Astrocyte (in vitro differentiated cells and primary cell): ENCODE measurements at regions not wholly inside any gene's neighbourhood (a gene's known extent, or its start where the extent isn't known, plus 50 kb on each side); places are given as distances from the start of the nearest gene placed in this dataset.
A peak's percentile ranks its signal among the peaks of the same experiment; 100 is the strongest.

ENCODE experiments used
- DNase-seq: peaks from one replicate; pipeline ENCODE4 v3.0.0-alpha.2; 2010; ENCODE audit warnings: low read depth
- FAIRE-seq: peaks from 2 replicates; lab custom pipeline; 2011; peaks lifted over from hg19 to GRCh38; lab: Jason Lieb, UNC
- H2AFZ ChIP-seq: 2 replicates; pipeline ENCODE4 v1.6.0; 2012; ENCODE audit warnings: low read depth, low read length, inconsistent platforms
- H3K27ac ChIP-seq: 2 replicates; pipeline ENCODE4 v1.5.1; 2011; ENCODE audit warnings: low read depth, low read length, inconsistent platforms
- H3K27me3 ChIP-seq: 2 replicates; pipeline ENCODE4 v1.6.0; 2011; ENCODE audit warnings: low read length, inconsistent platforms; ENCODE audit not compliant: insufficient read depth
- H3K36me3 ChIP-seq: 2 replicates; pipeline ENCODE4 v1.5.1; 2011; ENCODE audit warnings: low read length, inconsistent platforms; ENCODE audit not compliant: insufficient read depth
- H3K4me1 ChIP-seq: 2 replicates; pipeline ENCODE4 v1.5.1; 2011; ENCODE audit warnings: low read length, inconsistent platforms; ENCODE audit not compliant: insufficient read depth
- H3K4me2 ChIP-seq: 2 replicates; pipeline ENCODE4 v1.6.0; 2012; ENCODE audit warnings: low read length, inconsistent platforms
- H3K4me3 ChIP-seq: 2 replicates; pipeline ENCODE4 v1.5.1; 2011; ENCODE audit warnings: low read depth, mild to moderate bottlenecking, low read length, inconsistent platforms; ENCODE audit not compliant: insufficient read depth
- H3K79me2 ChIP-seq: 2 replicates; pipeline ENCODE4 v1.6.0; 2012; ENCODE audit warnings: mild to moderate bottlenecking, low read length, inconsistent platforms; ENCODE audit not compliant: insufficient read depth
- H3K9ac ChIP-seq: 2 replicates; pipeline ENCODE4 v1.6.0; 2012; ENCODE audit warnings: mild to moderate bottlenecking, low read length, inconsistent platforms
- H3K9me3 ChIP-seq: 2 replicates; pipeline ENCODE4 v1.5.1; 2012; ENCODE audit warnings: low read depth, mild to moderate bottlenecking, low read length, inconsistent platforms; ENCODE audit not compliant: insufficient read depth
- H4K20me1 ChIP-seq: 2 replicates; pipeline ENCODE4 v1.6.0; 2012; ENCODE audit warnings: low read length, inconsistent platforms; ENCODE audit not compliant: insufficient read depth
- H3K27ac Mint-ChIP-seq: one replicate; pipeline ENCODE4 v1.8.0; 2021; ENCODE audit warnings: mild to moderate bottlenecking, mixed read lengths; ENCODE audit not compliant: unreplicated experiment
- H3K27me3 Mint-ChIP-seq: one replicate; pipeline ENCODE4 v1.8.0; 2021; ENCODE audit warnings: low read depth, mixed read lengths; ENCODE audit not compliant: unreplicated experiment
- H3K36me3 Mint-ChIP-seq: one replicate; pipeline ENCODE4 v1.8.0; 2021; ENCODE audit warnings: low read depth, mixed read lengths; ENCODE audit not compliant: unreplicated experiment
- H3K4me1 Mint-ChIP-seq: one replicate; pipeline ENCODE4 v1.8.0; 2021; ENCODE audit warnings: low read depth, mixed read lengths; ENCODE audit not compliant: unreplicated experiment
- H3K4me3 Mint-ChIP-seq: one replicate; pipeline ENCODE4 v1.8.0; 2021; ENCODE audit warnings: mild to moderate bottlenecking, moderate library complexity, mixed read lengths; ENCODE audit not compliant: unreplicated experiment
- H3K9me3 Mint-ChIP-seq: one replicate; pipeline ENCODE4 v1.8.0; 2021; ENCODE audit warnings: mild to moderate bottlenecking, mixed read lengths; ENCODE audit not compliant: unreplicated experiment
- EZH2 ChIP-seq: IDR thresholded peaks from 2 replicates; pipeline ENCODE4 v1.6.1; 2012; ENCODE audit warnings: mild to moderate bottlenecking, low read length, inconsistent platforms; ENCODE audit not compliant: insufficient read depth
- TF ChIP-seq, protein P1 (sequence below): IDR thresholded peaks from 2 replicates; pipeline ENCODE4 v1.5.1; 2011; ENCODE audit warnings: low read depth, mild to moderate bottlenecking, inconsistent platforms, low read length, moderate library complexity; ENCODE audit not compliant: insufficient read depth

DNA sequence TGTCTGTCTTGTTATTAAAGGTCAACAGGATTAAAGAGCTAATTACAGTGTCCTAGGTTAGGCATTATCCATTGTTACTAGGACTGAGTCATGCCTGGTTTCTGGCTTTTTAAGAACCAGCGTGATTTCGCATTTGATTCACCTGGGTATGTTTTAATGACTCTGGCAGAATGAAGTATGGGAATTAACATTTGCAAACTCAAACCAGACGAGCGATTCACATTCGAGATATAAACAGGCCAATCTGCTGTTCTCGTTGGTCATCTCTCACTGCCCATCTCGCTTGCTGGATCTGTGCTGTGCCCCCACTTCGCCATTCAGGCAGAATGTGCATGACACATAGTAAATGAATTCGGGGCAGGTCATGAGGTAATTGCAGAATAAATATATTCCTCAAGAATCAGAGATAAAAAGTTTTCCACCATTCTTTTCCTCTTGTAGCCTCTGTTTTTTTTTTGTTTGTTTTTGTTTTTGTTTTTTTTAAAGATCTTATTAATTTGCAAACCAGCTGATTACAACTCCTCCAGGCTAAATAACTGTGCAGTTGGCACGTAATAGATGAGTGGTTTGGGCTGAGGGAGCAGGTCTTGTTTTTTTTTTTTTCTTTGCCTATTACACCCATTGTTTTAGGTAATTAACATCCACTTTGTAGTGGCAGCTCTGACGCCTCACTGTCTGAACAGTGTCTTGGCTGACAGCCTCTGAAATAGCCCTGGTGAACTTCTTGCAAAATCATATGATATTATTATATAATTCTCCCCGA lies 313.5 kb upstream of the MSX2 start:
- FAIRE-seq, result no peak
- no peak overlapping the region for H3K4me3 Mint-ChIP-seq

DNA sequence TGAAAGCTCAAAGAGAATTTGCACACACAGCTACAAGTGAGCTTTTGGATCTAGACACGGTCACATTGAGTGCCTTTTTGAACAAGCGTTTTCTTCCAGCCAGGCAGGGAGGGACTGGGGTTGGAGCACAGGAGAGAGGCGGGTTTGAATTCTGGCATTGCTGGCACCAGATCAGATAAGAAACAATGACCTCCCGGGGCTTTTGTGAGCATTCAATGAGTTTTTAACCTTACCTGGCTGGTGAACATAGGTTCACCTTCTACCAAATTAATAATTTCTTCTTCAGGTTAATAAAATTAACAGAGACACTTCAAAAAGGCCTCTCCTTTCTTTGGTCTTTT lies 312.9 kb upstream of the MSX2 start:
- no peak overlapping the region for H2AFZ ChIP-seq
- no peaks in the 10 kb centered on the region for H3K79me2 ChIP-seq
- no peak overlapping the region for H3K4me3 ChIP-seq
- H3K4me1 ChIP-seq, result peaks cover 15% of the 10 kb centered on the region
- no peaks in the 10 kb centered on the region for H4K20me1 ChIP-seq
- Mint-ChIP-seq H3K4me3 (no peak overlapping the region), H3K36me3 (no peaks in the 10 kb centered on the region), H3K4me1 (peaks cover 15% of the 10 kb centered on the region), H3K27me3 (peaks cover 7% of the 10 kb centered on the region), H3K27ac (no peak overlapping the region), H3K9me3 (peaks cover 8% of the 10 kb centered on the region)
- H3K27ac ChIP-seq, result peak overlapping the region; percentile 38
- no peak for TF ChIP-seq EZH2
- TF ChIP-seq, protein P1, sequence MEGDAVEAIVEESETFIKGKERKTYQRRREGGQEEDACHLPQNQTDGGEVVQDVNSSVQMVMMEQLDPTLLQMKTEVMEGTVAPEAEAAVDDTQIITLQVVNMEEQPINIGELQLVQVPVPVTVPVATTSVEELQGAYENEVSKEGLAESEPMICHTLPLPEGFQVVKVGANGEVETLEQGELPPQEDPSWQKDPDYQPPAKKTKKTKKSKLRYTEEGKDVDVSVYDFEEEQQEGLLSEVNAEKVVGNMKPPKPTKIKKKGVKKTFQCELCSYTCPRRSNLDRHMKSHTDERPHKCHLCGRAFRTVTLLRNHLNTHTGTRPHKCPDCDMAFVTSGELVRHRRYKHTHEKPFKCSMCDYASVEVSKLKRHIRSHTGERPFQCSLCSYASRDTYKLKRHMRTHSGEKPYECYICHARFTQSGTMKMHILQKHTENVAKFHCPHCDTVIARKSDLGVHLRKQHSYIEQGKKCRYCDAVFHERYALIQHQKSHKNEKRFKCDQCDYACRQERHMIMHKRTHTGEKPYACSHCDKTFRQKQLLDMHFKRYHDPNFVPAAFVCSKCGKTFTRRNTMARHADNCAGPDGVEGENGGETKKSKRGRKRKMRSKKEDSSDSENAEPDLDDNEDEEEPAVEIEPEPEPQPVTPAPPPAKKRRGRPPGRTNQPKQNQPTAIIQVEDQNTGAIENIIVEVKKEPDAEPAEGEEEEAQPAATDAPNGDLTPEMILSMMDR, result no peak
- H3K9me3 ChIP-seq, result no peaks in the 10 kb centered on the region
- FAIRE-seq (no peak), DNase-seq (no peak)
- H3K27me3 ChIP-seq, result no peaks in the 10 kb centered on the region
- H3K9ac ChIP-seq, result peak overlapping the region; percentile 41
- H3K4me2 ChIP-seq, result peak overlapping the region; percentile 51
- no peaks in the 10 kb centered on the region for H3K36me3 ChIP-seq

More for the DNA sequence above, 313.5 kb upstream of the MSX2 start:
- H3K4me2 ChIP-seq, result peak overlapping the region; percentile 51
- H3K9me3 ChIP-seq, result no peaks in the 10 kb centered on the region
- H3K9ac ChIP-seq, result peak overlapping the region; percentile 41
- H3K9me3 Mint-ChIP-seq, result peaks cover 8% of the 10 kb centered on the region
- no peaks in the 10 kb centered on the region for H3K27me3 ChIP-seq
- H3K27me3 Mint-ChIP-seq, result peaks cover 6% of the 10 kb centered on the region
- H3K4me1 Mint-ChIP-seq, result peaks cover 15% of the 10 kb centered on the region
- H2AFZ ChIP-seq, result peak overlapping the region; percentile 47
- H4K20me1 ChIP-seq, result no peaks in the 10 kb centered on the region
- peak; percentile 88 for DNase-seq
- no peaks in the 10 kb centered on the region for H3K36me3 Mint-ChIP-seq
- peaks cover 15% of the 10 kb centered on the region for H3K4me1 ChIP-seq
- H3K4me3 ChIP-seq, result no peak overlapping the region
- TF ChIP-seq EZH2, result no peak
- TF ChIP-seq, protein P1, result no peak
- H3K27ac ChIP-seq, result peak overlapping the region; percentile 38
- no peaks in the 10 kb centered on the region for H3K36me3 ChIP-seq
- H3K79me2 ChIP-seq, result no peaks in the 10 kb centered on the region
- H3K27ac Mint-ChIP-seq, result no peak overlapping the region

- TF ChIP-seq, protein P1, result no peak
- no peak for TF ChIP-seq EZH2
- no peak overlapping the region for H2AFZ ChIP-seq
- DNase-seq, result peak; percentile 49
- Mint-ChIP-seq H3K36me3 (no peaks in the 10 kb centered on the region), H3K27ac (no peak overlapping the region), H3K4me3 (no peak overlapping the region), H3K4me1 (peaks cover 15% of the 10 kb centered on the region), H3K9me3 (peaks cover 8% of the 10 kb centered on the region), H3K27me3 (peaks cover 8% of the 10 kb centered on the region)
- H3K4me2 ChIP-seq, result no peak overlapping the region
- H3K4me1 ChIP-seq, result peaks cover 15% of the 10 kb centered on the region
- H3K4me3 ChIP-seq, result no peak overlapping the region
- no peak overlapping the region for H3K9ac ChIP-seq
- no peaks in the 10 kb centered on the region for H4K20me1 ChIP-seq
- H3K36me3 ChIP-seq, result no peaks in the 10 kb centered on the region
- H3K27ac ChIP-seq, result no peak overlapping the region
- no peaks in the 10 kb centered on the region for H3K79me2 ChIP-seq
- H3K9me3 ChIP-seq, result no peaks in the 10 kb centered on the region
- no peaks in the 10 kb centered on the region for H3K27me3 ChIP-seq
- no peak for FAIRE-seq
These were observed 312.0 kb upstream of the MSX2 start for GRCh38 chr5:174412374-174412773.
